Uterus (tissue), 3 donors: ENCODE measurements at regions not wholly inside any gene's neighbourhood (a gene's known extent, or its start where the extent isn't known, plus 50 kb on each side); places are given as distances from the start of the nearest gene placed in this dataset.
A peak's percentile ranks its signal among the peaks of the same experiment; 100 is the strongest.
"Not testable (repeated sequence)": the region's sequence is repeated elsewhere in the genome, so short reads cannot be mapped to it uniquely, and the experiment has no call there.

ENCODE experiments used
- DNase-seq, 2 donors: peaks; one replicate each; pipeline ENCODE4 v3.0.0-alpha.2; 2019 to 2020
- H3K27ac ChIP-seq, 2 donors: fragments of 200-600 bp; sonication (generic); 1 replicate in 1 of 2; 2 replicates in 1 of 2; pipeline ENCODE4 v1.5.1; 2016 to 2018
- H3K27me3 ChIP-seq, 2 donors: fragments of 200-600 bp; sonication (generic); one replicate each; pipeline ENCODE4 v1.5.1; 2018 to 2019; ENCODE audit warnings: control low read depth in 1 of 2
- H3K36me3 ChIP-seq, 2 donors: fragments of 200-600 bp; sonication (generic); one replicate each; pipeline ENCODE4 v1.5.1; 2019; ENCODE audit warnings: control low read depth in 1 of 2
- H3K4me1 ChIP-seq, 2 donors: fragments of 200-600 bp; sonication (generic); one replicate each; pipeline ENCODE4 v1.5.1; 2018 to 2019; ENCODE audit warnings: control low read depth in 1 of 2
- H3K4me3 ChIP-seq, 2 donors: fragments of 200-600 bp; sonication (generic); 1 replicate in 1 of 2; 2 replicates in 1 of 2; pipeline ENCODE4 v1.5.1; 2018 to 2019; ENCODE audit warnings: mild to moderate bottlenecking in 1 of 2
- H3K9me3 ChIP-seq, 2 donors: fragments of 200-600 bp; sonication (generic); one replicate each; pipeline ENCODE4 v1.5.1; 2019; ENCODE audit warnings: control low read depth in 1 of 2
- CTCF ChIP-seq, 4 experiments: fragments of 200-600 bp in 2 of 4; fragments of 450-650 bp in 2 of 4; sonication (generic) in 2 of 4; IDR thresholded peaks; one replicate each; pipeline ENCODE4 v1.5.1; 2016 to 2019; ENCODE audit warnings: antibody characterized with exemption in 4 of 4, mild to moderate bottlenecking in 2 of 4, moderate library complexity in 1 of 4
- POLR2A ChIP-seq, 2 donors: fragments of 450-650 bp; IDR thresholded peaks; one replicate each; pipeline ENCODE4 v1.6.1; 2016; ENCODE audit warnings: antibody characterized with exemption in 2 of 2, mild to moderate bottlenecking in 1 of 2, moderate library complexity in 1 of 2
- intact Hi-C: fragments of 100-400 bp; cut with DNase I; formaldehyde crosslinking; loops from one replicate; pipeline ENCODE4 v1.15.1; 2023; ENCODE audit warnings: low total_unique reads
- donor health status: DM: yes; HTN: yes; CAD: no.

GRCh38 chr3:153925841-153926514 is 195.2 kb upstream of the ARHGEF26 start:
- TF ChIP-seq CTCF (IDR thresholded peaks at IDR 0.05) (no peak), POLR2A (IDR thresholded peaks at IDR 0.05) (no peak)
- no peaks in the 10 kb centered on the region for H3K4me1 ChIP-seq
- no peak overlapping the region for H3K27ac ChIP-seq
- H3K4me3 ChIP-seq: no peak overlapping the region
- DNase-seq: no peak
- no peaks in the 10 kb centered on the region for H3K27me3 ChIP-seq
- no peaks in the 10 kb centered on the region for H3K36me3 ChIP-seq
- H3K9me3 ChIP-seq: no peaks in the 10 kb centered on the region
- intact Hi-C loops: no loop called here

DNA sequence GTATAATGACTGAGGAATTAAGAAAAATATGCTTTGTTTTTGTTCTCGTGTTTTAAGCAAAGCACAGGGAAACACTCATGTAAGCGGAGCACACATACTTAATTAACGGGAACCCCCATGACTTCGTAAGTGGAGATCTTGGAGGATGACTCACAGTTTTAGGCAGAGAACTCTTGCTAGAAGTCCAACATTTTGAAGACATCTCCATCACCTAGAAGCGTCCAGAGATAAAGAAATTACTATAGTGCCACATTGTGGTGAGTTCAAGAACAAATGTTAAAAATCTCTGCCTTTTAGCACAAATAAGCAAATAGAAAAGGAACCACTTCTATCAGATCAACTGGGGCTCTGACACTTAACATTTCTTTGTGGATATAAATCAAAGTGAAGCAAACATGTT is 194.1 kb upstream of the ARHGEF26 start:
- Histone ChIP-seq H3K9me3 (no peaks in the 10 kb centered on the region), H3K4me1 (no peaks in the 10 kb centered on the region), H3K36me3 (no peaks in the 10 kb centered on the region), H3K27me3 (no peaks in the 10 kb centered on the region), H3K27ac (no peak overlapping the region), H3K4me3 (no peak overlapping the region)
- no peak for DNase-seq
- intact Hi-C loops: no loop called here
- TF ChIP-seq CTCF (IDR thresholded peaks at IDR 0.05): peak in 1 of 4 experiments; percentile 13
- TF ChIP-seq POLR2A (IDR thresholded peaks at IDR 0.05): no peak

DNA sequence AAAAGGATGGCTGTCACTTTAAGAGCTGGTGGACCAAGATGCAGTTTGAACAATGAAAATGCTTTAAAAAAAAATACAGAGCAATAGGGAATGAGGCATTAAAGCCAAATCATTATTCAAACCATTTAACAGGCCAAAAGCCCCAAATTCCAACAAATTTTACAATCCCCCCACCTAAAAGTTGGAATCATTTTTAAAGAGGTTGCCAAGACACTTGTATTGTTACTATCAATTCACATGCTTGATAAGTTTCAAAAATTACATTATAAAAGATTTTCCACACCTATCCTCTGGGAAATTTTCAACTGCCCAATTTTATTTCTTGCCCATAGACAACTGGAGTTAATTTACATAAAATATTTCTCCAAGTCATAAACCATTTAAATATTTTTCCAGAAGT is 192.3 kb upstream of the ARHGEF26 start:
- no peak for DNase-seq
- H3K4me3 ChIP-seq: no peak overlapping the region
- H3K9me3 ChIP-seq: no peaks in the 10 kb centered on the region
- no peak overlapping the region for H3K27ac ChIP-seq
- H3K27me3 ChIP-seq: no peaks in the 10 kb centered on the region
- no peak for TF ChIP-seq POLR2A (IDR thresholded peaks at IDR 0.05)
- no peak for TF ChIP-seq CTCF (IDR thresholded peaks at IDR 0.05)
- no peaks in the 10 kb centered on the region for H3K36me3 ChIP-seq
- H3K4me1 ChIP-seq: no peaks in the 10 kb centered on the region
- intact Hi-C loops: no loop called here

GRCh38 chr3:153933481-153933880 is 187.7 kb upstream of the ARHGEF26 start:
- H3K27ac ChIP-seq, intact Hi-C loops, H3K27me3 ChIP-seq, DNase-seq, H3K36me3 ChIP-seq, H3K4me1 ChIP-seq, H3K9me3 ChIP-seq, H3K4me3 ChIP-seq: not testable (repeated sequence)

DNA sequence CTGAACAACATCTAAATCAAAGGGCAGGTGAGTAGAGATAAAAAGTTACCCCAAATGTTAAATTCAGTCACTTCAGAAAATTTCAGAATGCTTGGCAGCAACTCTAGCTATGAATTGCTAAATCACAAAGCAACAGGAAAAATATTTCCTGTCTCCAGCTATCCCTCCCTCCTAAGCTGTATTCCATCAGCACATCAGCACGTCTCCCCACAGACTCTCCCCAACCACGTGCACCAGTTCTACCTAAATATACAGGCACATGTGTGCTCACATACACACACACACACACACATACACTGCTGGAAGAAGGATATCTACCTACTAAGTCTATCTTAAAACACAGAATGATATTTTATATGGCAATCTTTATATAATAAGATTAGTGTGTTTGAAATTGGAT is 177.1 kb upstream of the ARHGEF26 start:
- Histone ChIP-seq H3K4me3 (no peak overlapping the region), H3K27ac (no peak overlapping the region), H3K27me3 (no peaks in the 10 kb centered on the region), H3K36me3 (peaks cover 0 to 3% of the 10 kb centered on the region in 2 donors), H3K9me3 (no peaks in the 10 kb centered on the region), H3K4me1 (no peaks in the 10 kb centered on the region)
- no peak for DNase-seq
- TF ChIP-seq POLR2A (IDR thresholded peaks at IDR 0.05) (no peak), CTCF (IDR thresholded peaks at IDR 0.05) (no peak)
- intact Hi-C loops: no loop called here

DNA sequence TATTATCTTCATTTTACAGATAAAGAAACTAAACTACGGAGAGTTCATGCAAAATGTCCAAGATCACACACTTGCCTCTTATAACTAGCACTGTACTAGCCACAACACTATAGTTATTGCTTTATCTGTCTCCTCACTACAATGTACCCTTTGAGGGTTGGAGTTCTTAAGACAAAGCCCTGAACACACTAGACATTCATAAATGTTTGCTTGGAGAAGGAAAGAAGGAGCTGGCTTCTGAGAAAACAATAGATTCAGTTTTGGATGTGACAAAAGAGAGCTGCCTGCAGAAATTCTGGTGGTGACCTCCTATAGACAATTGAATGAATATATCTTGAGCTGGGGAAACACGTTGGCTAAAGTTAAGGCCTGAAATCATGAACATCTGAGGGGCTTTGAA is 169.9 kb upstream of the ARHGEF26 start:
- H3K9me3 ChIP-seq: no peaks in the 10 kb centered on the region
- intact Hi-C loops: no loop called here
- H3K27me3 ChIP-seq: no peaks in the 10 kb centered on the region
- H3K27ac ChIP-seq: no peak overlapping the region
- no peak overlapping the region for H3K4me3 ChIP-seq
- DNase-seq: no peak
- H3K36me3 ChIP-seq: peaks cover 0 to 3% of the 10 kb centered on the region in 2 donors
- H3K4me1 ChIP-seq: no peaks in the 10 kb centered on the region
- no peak for TF ChIP-seq CTCF (IDR thresholded peaks at IDR 0.05)
- no peak for TF ChIP-seq POLR2A (IDR thresholded peaks at IDR 0.05)
